Raji (cell line): ENCODE measurements at regions not wholly inside any gene's neighbourhood (a gene's known extent, or its start where the extent isn't known, plus 50 kb on each side); places are given as distances from the start of the nearest gene placed in this dataset.

Experiments used
- POLR2A ChIP-seq: IDR thresholded peaks from 2 replicates; pipeline ENCODE4 v1.6.1; 2011; ENCODE audit warnings: low read depth, low read length, control low read depth; ENCODE audit not compliant: insufficient read depth

- TF ChIP-seq POLR2A: no peak
These were observed 348.7 kb upstream of the NFE2L3 start for GRCh38 chr7:25803117-25803887.

DNA sequence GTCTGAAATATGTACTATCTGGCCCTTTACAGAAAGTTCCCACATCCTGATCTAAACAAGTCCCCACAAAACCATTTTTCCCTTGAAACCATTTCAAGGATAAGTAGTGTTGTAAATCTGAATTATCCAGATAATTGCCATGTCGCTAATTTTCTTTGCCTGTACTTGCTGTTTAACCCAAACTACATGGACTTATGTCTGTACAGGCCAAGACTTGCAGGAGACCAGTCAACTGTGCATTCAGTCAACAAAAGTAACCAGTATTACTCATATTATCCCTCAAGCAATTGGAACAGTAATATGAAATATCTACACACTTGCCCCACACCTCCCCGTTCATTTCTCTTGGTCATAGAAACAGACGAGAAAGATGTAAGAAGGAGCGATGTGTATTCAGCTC, 347.8 kb upstream of the NFE2L3 start:
- no peak for TF ChIP-seq POLR2A

DNA sequence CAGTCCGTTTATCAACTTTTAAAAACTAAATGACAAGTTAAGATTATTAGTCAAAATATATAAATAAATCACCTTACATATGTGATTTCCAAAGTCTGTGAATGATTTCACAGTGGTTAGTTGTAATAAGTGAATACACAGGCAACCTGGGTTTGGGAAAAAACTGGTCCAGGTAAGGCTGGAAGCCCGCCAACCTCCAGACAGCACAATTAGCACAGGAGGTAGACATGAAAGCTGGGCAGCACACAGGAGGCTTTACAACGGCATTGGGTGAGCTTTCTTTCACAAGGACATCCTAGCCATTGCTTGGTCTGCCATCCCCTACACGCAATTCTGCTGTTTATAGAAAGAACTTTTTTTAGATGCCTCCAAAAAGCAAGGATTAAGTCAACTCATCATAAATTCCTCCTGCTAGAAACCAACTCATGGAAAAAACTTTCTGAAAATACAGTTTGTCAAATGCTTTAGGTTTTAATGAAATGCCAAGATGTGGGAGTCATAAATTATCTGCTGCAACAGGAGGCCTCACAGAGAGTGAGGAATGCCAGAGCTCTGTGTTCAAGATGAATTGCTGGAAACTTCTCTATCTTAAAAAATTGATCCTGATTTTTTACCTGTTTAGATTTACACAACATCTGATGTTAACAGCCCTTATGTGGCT, 346.8 kb upstream of the NFE2L3 start:
- TF ChIP-seq POLR2A: no peak

- no peak for TF ChIP-seq POLR2A
These were observed 344.8 kb upstream of the NFE2L3 start for GRCh38 chr7:25807086-25807611.

DNA sequence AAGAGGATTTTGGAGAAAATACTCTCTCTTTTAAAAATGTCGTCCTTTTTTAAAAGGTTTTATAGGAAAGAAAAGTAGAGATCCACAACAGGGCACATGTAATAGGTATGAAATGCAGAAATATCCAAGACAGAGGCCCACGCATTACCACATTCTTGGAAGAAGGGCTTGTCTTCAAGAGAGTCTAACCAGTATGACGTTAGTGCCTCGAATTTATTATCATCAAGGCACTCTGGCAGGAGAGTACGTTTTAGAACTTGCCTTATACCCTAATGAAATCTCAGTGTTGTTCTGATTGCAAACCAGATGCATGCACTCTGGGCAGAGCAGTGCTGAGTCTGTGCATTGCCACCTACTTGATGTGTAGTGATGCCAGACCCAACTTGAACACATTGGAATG, 342.6 kb upstream of the NFE2L3 start:
- TF ChIP-seq POLR2A: no peak

- no peak for TF ChIP-seq POLR2A
These were observed 339.7 kb upstream of the NFE2L3 start for GRCh38 chr7:25812086-25812850.

DNA sequence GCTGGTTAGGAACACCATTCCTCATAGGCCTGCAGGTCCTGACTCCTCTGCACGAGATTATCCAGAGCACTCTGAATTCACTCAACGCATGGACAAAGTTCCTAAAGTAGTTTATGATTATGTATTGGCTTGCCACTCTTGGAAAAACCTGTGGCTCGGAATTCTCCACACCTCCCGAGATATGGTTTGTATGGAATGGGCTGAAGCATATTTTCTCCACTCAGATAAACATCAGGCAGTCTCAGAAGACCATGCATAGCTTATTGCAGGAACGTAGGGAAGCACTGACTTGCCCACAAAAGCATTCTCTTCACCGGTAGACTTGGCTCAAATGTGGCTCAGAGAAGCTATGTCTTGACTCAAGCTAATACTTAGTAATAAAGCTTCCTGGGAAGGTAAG, 338.6 kb upstream of the NFE2L3 start:
- no peak for TF ChIP-seq POLR2A

DNA sequence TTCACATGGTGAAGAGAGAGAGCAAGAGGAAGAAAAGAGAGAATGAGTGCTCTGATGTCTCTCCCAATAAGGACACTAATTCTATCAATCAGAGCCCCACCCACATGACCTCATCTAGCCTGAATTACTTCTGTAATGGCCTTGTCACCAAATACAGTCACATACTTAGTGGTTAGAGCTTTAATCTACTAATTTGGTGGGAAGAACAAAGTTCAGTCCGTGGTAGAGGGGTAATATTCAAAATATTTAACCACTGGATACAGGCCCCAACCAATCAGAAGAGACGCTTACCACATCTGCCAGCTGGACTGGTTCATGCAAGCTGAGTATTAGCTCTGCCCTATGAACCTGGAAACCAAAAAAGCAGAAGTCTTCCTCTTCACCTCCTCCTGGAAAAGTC, 336.3 kb upstream of the NFE2L3 start:
- TF ChIP-seq POLR2A: no peak

DNA sequence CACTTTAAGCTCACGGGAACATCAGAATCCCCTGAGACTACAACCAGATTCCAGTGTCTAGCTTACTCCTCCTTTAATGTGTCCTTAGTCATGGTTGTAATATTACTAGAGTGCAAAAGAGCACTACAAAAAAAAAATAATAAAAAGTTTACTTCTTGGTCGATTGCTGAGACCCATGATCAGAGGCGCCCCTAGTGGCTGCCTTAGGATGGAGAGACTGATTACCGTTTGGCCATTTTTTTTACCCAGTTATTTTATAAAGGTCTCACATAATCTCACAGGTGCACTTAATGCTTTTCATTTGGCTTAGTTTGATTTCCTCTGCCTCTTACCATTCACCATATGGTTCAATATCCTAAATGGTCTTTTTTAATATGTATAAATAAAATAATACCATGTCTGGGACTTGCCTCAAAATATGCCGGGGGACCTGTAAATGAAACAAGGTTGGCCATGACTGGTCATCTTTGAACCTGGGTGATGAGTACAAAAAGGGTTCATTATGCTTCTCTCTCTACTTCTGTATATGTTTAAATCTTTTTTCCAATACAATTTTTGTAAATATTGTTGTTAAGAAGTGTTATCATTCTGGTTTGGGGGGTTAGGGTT, 331.5 kb upstream of the NFE2L3 start:
- TF ChIP-seq POLR2A: no peak

DNA sequence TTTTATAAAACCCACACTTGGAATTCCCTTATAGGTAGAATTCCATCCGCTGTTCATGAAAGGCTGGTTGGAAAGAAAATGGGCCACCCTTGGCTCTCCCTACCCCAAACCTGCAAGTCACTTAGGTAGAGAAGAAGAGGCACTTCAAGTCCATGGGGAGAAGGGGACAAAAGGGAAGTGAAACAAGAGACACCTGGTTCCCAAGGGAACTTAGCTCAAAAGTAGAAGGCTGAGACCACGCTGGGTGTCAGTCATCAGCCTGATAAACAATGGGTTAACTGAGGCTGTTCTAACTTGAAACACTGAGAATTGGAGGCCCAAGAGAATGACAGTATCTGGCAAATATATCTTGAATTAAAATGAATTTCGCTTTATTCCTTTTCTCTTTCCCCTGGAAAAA, 330.8 kb upstream of the NFE2L3 start:
- TF ChIP-seq POLR2A: no peak

DNA sequence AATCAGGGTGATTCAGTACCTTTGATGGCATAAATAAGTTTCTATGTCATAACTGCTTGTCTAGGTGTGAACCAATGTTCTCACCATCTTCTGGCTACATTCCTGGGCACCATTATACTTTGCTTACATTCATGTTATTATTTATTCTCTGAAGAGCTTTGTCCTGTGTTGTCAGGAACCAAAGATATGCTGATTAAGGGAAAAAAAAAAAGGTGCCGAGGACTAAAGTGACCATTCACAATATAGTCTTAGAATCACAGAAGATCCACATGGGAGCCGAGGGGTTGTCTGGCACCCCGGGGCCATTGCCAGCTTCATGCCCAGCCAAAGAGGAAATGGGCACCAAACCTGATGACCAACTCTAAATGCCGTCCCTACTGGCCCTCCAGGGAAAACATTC, 329.2 kb upstream of the NFE2L3 start:
- TF ChIP-seq POLR2A: no peak

GRCh38 chr7:25823571-25823970, 328.4 kb upstream of the NFE2L3 start:
- TF ChIP-seq POLR2A: no peak

GRCh38 chr7:25828468-25828867, 323.5 kb upstream of the NFE2L3 start:
- no peak for TF ChIP-seq POLR2A

GRCh38 chr7:25829663-25830062, 322.3 kb upstream of the NFE2L3 start:
- TF ChIP-seq POLR2A: no peak

- no peak for TF ChIP-seq POLR2A
These were observed 321.8 kb upstream of the NFE2L3 start for GRCh38 chr7:25830215-25830614.

DNA sequence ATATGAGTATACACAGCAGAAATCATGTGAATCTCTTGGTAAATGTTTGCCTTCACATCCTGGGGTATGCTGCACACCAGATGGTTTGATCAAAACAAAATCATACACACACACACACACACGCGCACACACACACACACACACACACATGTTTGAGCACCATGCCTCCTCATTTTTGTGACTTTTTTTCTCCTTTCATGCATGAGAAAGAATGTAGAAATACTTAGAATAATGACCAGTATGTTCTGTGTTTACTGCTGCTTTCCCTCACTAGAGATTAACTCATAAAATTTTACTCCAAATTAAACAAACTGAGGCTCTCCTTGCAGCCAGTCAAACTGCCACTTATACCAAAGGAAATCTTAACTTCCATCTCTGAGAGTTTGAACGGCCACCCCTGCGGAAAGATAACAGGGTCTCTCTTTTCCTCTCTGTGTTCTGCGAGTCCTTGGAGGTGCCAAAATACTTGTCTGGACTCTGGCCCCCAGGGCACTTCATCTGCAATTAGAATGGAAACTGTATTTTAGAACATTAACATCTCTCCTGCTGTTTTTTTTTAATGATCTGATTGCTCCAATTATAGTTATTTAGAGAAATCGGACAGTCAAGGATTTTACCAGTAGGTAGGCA, 320.8 kb upstream of the NFE2L3 start:
- TF ChIP-seq POLR2A: no peak
